ENCODE measurements at regions not wholly inside any gene's neighbourhood (a gene's known extent, or its start where the extent isn't known, plus 50 kb on each side); places are given as distances from the start of the nearest gene placed in this dataset.
"Not testable (repeated sequence)": the region's sequence is repeated elsewhere in the genome, so short reads cannot be mapped to it uniquely, and the experiment has no call there.

DNA sequence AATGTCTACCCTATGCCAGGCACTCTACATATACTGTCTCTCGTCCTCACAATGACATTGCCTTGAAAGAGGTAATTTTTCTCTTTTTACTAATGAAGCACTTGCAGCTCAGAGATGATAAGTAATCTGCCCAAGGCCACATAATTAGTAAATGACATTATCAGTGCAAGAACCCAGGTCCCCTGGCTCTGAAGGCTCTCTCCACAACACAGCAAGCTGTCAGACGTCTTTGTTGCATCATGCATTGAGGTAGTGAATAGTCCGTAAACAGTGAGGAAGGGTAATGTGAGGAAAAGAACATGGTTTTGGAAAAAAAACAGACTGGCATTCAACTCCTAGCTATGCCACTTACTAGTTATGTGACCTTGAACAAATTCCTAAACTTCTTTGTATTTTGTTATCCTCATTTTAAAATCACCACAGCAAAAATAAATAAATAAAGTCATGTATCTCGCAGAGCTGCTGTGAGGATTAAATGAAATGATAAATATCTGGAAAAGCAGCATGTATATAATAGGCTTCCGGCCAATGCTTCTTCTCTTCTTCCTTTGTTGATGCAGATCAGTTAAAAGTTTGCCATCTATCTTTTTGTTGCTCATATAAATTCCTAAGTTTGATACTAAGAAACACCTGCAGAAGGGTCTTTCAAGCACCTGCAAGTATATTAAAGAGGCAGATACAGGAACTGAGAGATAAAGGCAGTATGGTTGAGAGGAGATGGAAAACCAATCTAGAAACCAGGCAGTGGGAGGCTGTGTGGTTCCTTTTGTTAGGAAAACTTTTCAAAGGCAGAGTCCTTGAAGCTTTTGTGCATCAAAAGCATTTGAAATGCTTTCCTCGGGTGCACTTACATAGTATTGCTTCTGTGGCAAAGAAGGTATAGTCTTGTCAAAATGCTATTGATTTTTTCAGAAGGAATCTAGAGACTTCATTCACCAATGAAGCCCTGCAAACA lies 82.8 kb downstream of the BTG1 start:
- DNase-seq (ENCODE audit: low read depth in 1 of 2, low spot score in 1 of 2): no peak

DNA sequence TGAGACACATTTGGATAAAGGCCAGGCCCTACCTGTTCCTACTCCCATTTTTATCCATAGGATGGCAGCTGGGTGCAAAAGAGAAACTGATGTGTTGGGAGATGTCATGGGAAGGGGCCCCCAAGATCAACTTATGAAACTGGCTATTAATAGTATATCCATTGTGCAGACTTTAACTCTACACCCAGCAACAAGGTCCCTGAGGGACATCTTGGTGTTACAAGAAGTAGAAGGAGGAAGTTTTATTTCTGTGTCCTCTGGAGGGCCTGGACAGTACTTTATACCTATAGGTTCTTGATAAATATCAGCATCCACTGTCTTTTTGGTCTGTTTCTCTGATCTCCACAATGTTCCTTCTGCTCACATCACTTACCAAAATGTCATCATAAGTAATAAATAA lies 84.6 kb downstream of the BTG1 start:
- DNase-seq (ENCODE audit: low read depth in 1 of 2, low spot score in 1 of 2): no peak

DNA sequence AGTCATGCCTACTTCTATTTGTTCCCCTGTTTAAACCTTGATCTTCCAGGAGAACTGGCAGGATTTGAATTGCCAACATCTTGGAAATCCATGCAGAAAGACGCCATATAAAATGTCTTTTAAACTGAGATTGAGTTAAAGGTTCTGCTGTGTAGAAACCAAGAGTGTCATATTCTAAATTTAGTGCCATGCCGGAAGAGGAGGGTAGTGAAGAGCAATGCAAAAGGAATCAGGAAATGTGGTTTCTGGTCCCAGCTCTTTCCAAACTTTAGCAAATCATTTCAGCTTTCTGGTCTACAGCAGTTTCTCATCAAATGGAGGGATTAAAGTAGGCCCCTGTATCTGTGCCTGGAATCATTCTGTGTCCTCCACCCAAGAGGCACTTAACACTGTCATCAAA lies 85.7 kb downstream of the BTG1 start:
- DNase-seq (ENCODE audit: low read depth in 1 of 2, low spot score in 1 of 2): no peak

DNA sequence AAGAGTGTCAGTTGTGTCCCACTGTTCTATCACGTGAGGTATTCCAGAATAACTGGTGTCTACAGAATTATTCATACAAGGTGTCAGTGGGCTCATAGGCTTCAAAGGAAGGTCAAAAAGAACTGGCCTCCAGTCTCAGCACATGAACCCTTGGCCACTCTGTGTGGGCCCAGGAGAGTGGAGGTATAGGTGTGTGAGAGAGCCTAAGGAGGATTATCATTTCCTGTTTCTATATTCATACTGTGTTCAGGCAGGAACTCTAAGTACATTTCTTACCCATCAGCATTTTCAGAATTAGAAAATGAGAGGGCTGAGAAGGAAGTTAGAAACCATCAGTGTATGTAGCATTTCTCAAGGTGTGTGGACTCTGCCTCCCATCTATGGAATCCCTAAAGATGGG lies 87.0 kb downstream of the BTG1 start:
- no peak for DNase-seq (ENCODE audit: low read depth in 1 of 2, low spot score in 1 of 2)

DNA sequence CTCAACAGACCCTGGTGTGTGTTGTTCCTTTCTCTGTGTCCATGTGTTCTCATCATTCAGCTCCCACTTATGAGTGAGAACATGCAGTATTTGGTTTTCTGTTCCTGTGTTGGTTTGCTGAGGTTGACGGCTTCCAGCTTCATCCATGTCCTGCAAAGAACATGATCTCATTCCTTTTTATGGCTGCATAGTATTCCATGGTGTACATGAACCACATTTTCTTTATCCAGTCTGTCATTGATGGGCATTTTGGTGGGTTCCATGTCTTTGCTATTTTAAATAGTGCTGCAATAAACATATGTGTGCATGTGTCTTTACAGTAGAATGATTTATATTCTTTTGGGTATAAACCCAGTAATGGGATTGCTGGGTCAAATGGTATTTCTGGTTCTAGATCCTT lies 88.9 kb downstream of the BTG1 start:
- DNase-seq (ENCODE audit: low read depth in 1 of 2, low spot score in 1 of 2): not testable (repeated sequence)

DNA sequence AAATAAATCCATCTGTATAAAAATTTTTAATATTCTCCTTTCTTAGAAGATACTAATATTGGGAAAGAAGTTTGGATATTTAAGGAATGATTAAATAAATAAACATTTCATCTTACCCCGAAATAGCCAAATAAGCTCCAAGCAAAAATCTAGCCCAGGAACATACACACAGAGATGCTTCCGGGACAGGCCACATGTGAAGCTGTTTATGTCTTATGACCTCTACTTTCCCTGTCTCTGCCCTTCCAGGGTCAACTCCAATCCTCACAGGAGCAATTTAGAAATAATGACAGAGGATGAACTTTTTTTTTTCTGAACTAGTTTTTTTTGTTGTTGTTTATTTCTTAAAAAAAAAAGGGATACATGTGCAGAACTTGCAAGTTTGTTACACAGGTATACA lies 89.4 kb downstream of the BTG1 start:
- DNase-seq (ENCODE audit: low read depth in 1 of 2, low spot score in 1 of 2): no peak

DNA sequence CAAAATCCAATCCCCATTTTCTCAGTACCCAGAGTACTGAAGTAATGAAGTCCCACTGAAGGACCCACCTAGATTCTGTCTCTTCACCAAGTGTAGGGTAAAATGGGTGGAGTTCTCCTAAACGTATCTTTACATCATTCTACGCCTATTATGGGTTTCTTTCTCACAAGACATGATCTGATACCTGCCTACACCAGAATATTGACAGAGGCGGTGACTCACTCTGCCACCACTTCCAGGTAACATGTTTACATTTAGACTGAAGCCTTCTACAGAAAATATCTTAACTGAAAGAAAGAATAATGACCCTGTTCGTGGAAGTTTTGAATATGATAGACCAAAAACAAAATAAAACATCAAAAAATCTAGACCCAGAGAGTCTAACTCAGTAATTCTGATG lies 89.8 kb downstream of the BTG1 start:
- peak in 1 of 2 donors; percentile 27 for DNase-seq (ENCODE audit: low read depth in 1 of 2, low spot score in 1 of 2)

DNA sequence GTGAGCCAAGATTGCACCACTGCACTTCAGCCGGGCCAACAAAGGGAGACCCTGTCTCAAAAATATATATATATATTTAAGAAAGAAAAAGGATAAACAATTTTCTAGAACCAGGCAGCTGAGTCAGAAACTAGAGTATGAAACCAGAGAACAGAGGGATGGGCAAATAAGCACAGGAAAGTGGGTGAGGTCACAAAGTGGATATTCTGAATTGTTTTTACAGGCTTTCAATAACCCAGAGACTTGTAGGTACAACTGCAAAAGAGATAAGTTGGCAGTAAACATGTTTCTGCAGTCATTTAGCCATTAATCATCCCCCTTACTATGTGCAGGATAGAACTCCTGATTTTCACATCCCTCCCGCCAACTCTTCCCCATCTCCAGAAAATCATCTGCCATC lies 94.2 kb downstream of the BTG1 start:
- DNase-seq (ENCODE audit: low read depth in 1 of 2, low spot score in 1 of 2): no peak

DNA sequence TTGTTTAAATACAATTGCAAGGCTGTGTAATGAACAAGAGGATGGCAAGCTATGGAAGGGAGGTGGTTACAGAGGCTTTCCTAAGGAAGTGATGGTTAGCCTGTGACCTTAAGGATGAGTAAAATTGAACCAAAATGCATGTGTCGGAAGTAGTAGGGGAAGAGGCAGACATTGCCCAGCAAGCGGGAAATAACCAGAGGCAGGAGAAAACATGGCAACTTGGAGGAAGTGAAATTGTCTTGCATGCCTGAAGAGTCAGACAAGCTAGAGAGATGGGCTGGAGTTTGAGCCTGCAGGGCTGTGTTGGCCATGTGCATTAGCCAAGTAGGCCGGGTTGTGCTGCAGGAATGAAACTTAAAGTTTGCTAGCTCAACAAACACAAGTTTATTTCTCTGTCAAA lies 96.2 kb downstream of the BTG1 start:
- DNase-seq (ENCODE audit: low read depth in 1 of 2, low spot score in 1 of 2): no peak

DNA sequence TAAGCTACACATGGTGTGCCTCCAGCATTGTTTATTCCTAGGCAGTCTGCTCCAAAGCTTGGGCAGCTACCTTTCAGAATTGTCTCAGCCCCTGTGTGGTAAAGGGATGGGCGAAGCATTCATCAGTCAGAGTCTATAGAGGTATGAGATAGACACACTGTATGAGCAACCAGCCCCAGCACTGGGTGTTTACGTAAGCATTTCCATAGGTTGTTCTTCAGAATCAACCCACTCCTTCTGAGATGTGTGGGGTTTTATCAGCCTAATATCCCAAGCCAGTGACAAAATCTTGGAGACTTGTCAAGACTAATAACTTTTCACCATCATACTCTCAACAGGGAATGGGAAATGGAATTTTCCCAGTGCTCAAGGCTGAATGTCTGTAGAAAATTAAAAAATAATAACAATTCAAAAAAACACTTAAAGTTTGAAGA lies 98.2 kb downstream of the BTG1 start:
- DNase-seq (ENCODE audit: low read depth in 1 of 2, low spot score in 1 of 2): no peak

DNA sequence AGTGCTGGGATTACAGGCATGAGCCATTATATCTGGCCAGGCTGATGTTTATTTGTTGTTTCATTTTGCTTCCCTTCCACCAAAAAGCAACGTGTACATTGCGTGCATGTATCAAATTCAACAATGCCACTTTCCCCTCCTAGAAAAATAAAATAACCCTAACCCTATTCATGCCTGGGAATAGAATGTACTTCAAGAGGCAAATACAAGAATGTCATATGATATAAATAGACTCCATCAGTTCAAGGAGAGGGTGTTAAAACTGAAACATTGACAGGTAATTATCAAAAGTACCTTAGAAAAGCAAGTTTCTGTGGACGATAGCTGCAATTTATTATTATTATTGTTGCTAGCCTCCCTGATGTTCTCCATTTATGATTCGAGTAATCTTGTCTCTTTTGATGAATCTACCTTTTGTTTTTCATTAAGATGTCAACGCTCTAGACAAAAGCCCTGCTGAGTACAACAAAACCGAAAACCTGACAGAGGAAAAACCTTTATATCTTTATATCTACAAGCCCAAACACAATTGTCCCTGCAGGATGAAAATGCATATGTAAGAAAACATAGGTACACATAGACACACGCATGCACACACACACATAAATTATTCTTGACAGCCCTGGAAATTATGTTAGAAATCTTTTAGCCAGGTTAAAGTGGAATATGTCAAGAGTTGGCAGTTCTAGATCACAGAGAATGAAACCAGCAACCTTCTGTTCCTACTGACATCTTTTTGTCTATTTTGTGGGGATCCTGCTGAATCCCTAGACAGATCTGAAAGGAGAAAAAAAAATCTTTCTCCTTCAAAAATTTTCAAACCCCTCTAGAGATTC lies 98.9 kb downstream of the BTG1 start:
- DNase-seq (ENCODE audit: low read depth in 1 of 2, low spot score in 1 of 2): no peak

DNA sequence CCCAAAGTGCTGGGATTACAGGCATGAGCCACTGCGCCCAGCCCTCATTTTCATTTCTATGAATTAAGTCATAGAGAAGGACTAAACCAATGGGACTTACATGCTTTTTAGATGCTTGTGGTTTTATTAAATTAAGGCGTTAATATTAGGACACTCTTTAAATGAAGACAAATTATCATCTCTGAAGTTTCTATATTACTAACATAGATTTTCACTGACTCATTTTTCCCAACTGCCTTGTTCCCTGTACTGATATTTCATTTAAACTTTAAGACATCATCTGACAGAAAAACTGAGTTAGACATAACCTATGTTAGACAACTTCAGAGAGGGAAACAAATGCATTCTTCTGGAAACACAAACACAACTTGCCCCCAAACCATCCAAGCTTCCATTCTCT lies 99.8 kb downstream of the BTG1 start:
- no peak for DNase-seq (ENCODE audit: low read depth in 1 of 2, low spot score in 1 of 2)

DNA sequence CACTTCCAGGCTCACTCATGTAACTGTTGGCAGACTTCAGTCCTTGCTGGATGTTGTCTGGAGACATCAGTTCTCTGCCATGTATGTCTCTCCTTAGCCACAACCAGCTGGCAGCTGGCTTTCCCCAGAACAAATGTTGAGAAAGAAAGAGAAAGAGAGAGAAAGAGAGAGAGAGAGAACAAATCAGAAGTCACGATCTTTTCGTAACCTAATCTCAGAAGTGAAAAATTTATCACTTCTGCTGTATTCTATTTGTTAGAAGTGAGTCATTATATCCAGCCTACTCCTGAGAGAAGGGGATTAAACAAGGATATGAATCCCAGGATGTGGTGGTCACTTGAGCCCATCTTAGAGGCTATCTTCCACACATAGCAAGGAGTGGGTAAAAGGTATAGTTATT lies 101.2 kb downstream of the BTG1 start:
- no peak for DNase-seq (ENCODE audit: low read depth in 1 of 2, low spot score in 1 of 2)

DNA sequence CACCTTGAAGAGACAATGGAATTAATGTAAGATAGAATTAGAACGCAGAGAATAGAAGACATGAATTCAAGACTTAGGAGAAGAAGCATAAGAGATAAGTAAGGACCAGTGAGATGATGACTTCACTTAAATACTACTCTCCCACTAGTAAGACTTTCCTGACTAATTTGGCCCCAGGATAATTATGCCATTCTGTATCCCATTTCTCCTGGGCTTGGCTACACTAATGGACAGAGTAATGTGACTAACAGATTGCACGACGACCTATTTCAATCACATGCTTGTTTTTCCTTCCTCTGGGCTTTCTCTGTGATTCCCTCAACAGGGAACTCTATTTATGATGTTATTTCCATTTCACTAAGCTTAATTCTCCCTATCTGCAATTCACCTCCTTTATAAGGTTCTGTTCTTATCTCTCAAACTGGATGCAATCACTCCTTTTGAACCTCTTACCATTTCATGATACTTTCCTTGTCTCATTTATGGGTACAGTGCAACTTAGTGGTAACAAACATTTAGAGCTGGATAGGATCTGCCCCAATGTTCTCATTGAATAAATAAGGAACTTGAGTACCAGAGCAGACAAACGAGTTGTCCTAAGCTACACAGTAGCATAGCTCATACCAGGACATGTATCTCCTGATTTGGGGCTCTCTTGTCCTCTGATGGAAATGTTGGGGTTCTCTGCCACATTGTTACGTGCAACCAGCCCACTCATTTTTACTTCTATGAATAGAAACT lies 102.7 kb downstream of the BTG1 start:
- DNase-seq (ENCODE audit: low read depth in 1 of 2, low spot score in 1 of 2): no peak

DNA sequence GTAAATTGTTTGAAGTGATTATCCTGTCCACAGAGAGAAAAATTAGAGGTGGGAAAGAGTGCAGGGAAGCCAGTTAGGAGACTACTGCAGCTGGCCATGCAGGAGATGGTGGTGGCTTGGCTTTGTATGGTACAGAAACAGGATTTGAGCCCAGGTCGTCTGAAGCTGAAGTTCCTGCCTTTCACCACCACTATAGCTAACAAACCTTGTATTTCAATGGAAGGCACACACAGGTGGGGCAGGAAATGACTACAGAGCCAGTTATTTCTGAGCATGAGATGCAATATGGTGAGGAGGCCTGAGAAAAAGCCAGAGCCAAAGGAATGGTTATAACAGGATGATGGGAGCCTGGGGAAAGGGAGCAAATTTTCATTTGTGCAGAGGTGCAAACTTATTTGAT lies 103.9 kb downstream of the BTG1 start:
- no peak for DNase-seq (ENCODE audit: low read depth in 1 of 2, low spot score in 1 of 2)

DNA sequence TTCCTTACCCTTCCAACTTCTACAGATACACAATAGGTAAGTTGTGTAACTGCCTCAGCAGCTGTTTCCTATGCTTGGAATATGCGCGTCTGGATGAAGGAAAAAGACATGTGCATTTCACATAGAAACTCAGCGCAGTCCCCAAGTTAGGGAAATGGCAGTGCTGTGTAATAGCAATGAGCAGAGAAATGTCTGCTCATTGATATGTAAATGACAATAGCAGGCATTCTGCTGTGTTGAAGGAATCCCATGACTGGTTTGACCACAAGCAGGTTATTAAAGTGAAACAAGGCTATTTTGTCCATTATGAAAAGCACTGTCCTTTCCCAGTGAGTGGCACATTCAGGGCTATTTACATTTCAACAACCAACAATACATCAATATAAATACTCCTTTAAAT lies 106.6 kb downstream of the BTG1 start:
- DNase-seq (ENCODE audit: low read depth in 1 of 2, low spot score in 1 of 2): no peak

DNA sequence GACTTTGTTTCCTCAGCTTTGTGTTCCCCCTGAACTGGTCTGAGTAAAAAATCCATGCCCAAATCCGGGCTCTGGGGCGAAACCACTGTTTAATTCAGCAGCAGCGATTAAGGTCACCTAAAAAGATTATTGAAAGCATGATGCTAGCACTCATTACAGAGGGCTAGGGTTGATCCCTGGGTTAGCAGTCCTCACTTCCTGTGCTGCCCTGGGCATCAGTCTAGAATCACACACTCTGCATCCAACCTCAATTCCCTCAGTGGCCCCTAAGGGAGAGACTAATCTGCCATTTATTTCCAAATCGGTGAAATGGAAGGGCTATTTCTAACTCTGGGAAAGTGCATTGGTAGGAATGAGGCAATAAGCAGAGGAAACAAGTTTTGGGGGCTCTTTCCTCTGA lies 107.2 kb downstream of the BTG1 start:
- DNase-seq (ENCODE audit: low read depth in 1 of 2, low spot score in 1 of 2): no peak

DNA sequence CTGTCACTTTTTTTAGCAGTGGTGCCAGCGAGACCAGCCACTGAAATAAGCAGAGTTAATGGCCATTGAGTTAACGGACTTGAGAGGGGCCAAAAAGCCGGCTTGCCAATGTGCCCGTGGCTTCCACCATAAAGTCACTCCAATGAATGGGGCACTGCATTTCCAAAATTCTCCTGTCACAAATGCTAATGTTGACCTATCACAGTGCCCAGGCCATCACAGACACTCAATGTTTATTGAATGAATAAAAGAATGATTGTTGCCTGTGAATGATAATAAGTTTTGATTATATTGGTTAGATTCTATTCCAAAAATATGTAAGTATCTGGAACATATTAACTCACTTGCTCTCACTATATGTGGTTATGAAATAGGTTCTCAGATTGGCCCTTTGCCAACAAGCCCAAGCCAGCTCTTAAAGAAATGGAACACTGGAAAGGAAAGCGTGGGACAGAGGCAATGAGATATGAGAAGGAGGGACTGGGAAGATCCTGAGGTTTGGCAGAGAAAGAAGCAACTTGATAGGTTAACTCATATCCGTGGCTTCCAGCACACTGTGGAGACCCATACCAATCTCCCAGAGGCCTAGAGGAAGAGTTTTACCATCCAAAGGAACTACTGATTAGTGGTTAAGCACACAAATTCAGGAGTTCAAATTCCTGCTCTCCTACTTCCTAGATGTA lies 108.7 kb downstream of the BTG1 start:
- no peak for DNase-seq (ENCODE audit: low read depth in 1 of 2, low spot score in 1 of 2)

DNA sequence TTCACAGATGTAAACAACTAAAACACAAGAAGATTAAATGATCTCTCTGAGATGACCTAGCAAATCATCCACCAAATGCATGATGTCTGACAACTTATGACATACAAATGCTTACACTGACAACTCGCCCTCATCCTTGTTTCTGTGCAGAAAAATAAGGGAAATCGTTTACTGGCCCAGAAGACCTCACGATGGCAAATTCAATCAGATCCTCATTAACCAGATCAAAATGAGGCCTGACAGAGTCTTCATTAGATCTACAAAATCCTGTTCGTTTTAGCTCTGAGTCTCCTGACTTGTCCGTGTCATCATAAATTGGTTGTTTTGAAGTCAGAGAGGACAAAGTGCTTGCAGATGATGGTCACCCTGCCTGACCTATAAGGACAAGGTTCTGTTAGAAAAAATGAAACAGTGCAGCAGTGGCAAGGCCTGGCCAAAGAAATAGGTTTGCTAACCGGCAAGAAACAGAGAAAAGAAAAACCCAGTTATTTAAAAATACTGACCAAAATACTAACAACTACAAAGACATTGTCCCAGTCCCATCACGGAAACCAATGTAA lies 109.5 kb downstream of the BTG1 start:
- no peak for DNase-seq (ENCODE audit: low read depth in 1 of 2, low spot score in 1 of 2)

DNA sequence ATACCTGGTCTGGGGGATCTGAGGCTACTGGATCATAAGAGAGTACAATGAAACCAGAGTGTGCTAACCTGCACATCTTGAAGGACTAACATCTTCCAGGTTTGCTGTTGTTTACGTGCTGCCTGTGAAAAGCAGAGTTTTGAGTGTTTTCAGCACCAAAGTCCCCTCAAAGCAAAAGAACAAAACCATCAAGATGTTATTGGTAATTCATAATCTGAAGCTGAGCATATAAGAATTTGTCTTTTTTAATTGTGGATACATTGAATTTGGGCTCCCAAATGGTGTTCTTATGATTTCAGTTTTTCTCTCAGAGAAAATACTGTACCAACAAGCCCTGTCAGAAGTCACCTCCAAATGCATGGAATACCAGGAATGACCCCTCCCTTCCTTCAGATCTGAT lies 110.2 kb downstream of the BTG1 start:
- DNase-seq (ENCODE audit: low read depth in 1 of 2, low spot score in 1 of 2): no peak
